GM18858 (cell line): ENCODE measurements at regions not wholly inside any gene's neighbourhood (a gene's known extent, or its start where the extent isn't known, plus 50 kb on each side); places are given as distances from the start of the nearest gene placed in this dataset.

Experiments used
- ATAC-seq: cut with Tn5 transposase; IDR thresholded peaks from one replicate; pipeline ENCODE4 v1.9.1; 2021; ENCODE audit not compliant: unreplicated experiment

DNA sequence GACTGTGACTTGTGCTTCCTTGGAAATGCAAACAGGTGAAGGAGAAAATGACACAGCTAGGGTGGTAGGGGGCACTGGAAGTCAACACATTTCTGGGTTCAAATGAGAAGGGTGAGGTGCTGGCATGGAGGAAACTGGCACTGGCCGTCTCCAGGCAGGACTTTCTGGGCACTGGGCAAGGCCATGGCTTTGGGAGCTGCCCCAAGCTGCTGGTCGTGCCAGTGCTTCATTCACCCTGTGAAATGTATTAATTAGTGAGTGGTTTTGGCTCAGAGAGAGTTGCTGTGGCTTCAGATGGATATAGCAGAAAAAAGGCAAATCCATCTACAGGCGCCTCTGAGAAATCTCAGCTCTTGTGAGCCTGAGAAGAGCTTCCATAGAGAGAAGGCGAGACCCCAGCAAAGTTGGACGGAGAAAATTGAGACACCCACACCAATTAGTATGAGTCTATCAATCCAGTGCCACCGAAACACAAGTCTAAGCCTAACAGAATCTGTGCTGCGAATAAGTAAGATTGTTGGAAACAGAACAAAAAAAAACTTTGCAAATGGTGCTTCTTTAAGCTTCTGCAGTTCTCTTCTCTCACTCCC is 202.1 kb upstream of the TNP1 start:
- ATAC-seq, result no peak

GRCh38 chr2:217060951-217061547 is 201.2 kb upstream of the TNP1 start:
- no peak for ATAC-seq

DNA sequence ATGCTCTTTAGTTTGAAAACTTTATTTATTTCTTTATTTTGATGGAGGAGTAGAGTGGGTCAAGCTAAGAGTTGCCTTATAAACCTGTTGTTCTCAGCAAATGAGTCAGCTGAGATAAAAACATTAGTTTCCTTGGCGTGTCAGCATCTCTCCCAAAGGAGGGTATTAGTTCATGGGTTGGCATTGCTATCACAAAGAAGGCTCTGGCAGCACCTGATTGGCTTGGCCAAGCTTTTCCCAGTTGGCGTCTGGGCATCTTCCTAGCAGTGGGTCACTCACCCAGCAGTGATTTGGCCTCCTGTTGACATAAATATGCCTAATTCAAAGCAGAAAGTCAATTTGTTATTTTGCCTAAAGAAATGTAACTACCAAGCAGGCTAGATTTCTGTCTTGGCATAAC is 200.7 kb upstream of the TNP1 start:
- ATAC-seq, result no peak

DNA sequence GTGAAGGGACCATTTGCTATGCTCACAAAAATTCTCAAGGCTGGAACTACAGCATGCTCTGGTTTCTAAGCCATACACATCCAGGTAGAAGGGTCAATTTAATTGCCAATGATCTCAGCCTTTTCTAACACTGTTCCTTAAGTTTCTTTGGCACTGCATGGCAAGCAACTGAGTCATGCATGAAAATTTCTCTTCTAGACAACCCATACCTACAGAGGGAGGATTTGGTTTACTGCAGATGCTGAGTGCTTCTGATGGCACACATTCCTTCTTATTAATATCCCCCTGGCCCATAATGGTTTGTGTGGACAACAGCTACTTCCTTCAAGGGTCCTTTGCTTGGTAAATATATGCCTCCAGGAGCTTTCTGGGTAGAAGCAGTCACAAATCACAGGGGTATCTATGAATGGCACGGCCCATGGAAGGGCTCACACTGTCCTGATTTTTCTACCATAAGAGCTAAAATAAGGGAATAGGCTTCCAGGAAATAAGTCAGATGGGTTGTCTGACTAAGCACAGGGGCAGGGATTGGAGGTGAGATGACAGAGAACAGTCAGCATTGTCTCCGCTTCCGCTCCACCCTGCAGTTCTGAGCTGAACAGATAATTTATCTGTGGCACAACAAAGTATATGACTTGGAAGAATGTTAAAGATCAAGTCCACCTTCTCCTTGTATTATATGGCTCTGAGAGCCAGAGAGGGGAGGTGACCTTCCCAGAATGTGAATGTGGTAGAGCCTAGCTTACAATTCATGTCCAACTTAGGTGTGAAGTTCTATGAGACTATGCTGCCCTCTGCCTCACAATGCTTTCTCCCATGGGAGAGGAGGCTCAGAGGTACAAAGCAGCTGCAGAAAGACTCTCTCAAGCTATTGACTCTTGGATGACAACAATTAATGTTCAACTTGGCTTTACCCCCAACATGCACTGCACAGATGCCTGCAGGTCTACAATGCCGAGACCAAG is 199.2 kb upstream of the TNP1 start:
- no peak for ATAC-seq

- no peak for ATAC-seq
These were observed 197.9 kb upstream of the TNP1 start for GRCh38 chr2:217057773-217058172.

DNA sequence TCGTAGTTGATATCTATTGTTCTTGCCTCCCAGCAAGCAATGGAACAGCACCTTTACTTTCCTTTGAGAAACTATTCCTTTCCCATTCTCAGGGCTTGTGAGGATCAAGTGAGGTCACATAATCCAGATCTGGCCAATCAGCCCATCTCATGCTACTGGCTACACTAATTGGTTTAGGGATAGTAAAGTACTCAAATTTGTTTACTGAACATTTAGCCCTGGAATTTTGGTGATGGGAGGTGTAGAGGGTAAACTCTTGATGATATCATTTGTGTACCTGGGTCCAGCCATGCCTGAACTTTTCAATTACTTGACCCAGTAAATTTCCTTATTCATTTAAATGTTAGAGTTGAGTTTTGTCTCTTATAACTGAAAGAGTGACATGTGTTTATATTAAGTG is 195.8 kb upstream of the TNP1 start:
- no peak for ATAC-seq

DNA sequence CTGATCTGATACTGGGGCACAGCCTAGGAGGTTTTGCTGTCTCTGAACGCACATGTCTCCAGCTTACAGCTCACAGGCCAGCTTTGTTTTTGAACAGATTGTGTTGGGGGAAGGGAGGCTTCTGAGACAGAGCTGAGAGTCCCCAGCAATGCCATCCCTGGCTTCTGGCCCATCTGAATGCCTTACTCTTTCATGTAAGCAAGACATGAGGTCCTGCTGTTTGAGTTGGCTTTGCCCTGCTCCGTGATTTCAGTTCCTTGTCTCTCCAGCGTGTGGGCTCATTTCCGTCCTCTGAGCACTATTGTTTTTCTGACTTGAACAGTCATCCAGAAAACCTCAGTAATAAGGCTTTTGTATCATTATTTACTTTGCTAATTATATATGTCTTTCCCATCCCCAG is 194.9 kb upstream of the TNP1 start:
- ATAC-seq, result no peak

DNA sequence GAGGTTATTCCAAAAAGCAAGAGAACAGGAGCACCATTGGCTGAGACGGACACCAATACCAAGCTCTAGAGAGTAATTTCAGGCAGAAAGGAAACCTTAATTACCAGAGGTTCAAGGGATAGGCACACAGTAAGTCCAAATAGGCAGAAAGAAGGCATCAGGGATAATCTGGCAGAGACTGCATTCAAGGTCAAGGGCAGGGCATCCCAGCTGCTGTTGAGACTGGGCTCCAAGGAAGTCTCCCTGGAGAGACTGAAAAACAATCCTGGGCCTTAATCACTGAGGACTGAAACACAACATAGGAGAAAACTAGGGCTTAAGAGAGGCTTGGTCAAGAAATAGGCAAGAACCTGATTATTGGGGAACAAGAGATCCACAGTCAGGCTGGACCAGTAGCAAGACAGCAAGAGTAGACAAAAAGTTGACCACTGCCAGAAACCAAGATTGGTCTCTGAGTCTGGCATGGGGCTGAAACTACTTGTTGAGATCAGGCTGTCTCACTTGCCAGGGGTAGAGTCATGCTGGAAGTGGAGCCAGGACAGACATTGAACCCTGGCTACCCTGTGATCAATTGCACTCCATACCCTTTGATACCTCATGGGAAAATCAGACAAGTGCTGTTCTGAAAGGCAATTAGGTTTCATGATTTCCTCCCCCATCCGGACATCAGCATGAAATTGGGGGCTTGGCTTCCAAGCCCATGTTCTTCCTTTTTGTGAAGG is 193.2 kb upstream of the TNP1 start:
- no peak for ATAC-seq

GRCh38 chr2:217051416-217051815 is 191.6 kb upstream of the TNP1 start:
- ATAC-seq, result no peak

DNA sequence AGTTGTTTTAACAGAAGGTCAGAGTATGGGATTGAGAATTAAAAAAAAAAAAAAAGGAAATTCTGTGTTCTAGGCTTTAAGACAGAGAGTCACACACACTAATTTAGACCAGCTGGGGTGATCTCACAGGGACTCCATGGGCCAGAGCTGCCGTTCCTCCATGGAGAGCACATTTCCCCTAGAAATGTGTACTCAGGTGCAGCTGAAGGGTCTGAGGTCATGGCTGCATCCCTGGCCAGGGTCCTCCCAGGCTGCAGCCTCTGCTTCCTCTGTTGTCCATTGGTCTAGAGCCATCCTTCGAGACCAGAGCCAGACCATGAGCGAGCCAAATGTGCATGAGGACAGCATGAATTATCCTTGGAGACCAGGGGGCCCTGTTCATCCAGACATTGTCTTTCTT is 190.1 kb upstream of the TNP1 start:
- no peak for ATAC-seq

DNA sequence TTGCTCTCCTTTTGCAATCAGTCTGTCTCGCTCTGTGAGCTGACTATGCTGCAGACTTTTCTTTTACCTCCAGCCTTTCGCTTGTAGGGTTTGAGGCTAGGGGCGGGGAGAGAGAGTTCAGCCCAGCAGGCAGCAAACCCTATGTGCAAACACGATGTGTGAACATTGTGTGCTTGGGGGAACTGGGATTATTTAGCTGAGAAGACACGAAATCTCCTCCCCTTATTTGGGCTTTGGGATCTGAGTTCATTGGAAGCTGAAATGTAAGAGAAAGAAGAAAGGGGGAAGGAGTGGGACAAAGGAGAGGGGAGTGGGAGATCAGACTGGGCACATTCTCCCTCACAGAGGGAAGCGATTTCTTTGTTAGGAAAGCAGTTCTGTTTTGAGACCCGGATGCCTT is 189.6 kb upstream of the TNP1 start:
- ATAC-seq, result no peak

DNA sequence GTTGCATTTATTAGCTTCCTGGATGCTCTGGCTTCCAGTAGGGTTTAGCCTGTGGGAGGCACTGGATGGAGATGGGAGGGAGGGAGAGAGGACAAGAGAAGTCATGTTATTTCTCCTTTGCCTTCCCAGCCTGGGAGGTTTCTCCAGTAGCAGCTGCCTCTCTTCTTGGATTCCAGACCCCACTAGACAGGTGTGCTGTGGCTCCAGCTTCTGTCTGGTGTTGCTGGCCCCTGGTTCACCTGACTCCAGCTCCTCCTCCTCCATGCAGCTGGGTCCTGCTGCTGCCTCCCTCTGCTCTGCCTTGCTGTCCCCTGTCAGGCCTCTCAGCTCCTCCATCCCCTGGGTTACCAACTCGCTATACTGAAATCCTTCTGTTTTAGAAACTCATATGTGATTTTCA is 188.9 kb upstream of the TNP1 start:
- ATAC-seq, result no peak

DNA sequence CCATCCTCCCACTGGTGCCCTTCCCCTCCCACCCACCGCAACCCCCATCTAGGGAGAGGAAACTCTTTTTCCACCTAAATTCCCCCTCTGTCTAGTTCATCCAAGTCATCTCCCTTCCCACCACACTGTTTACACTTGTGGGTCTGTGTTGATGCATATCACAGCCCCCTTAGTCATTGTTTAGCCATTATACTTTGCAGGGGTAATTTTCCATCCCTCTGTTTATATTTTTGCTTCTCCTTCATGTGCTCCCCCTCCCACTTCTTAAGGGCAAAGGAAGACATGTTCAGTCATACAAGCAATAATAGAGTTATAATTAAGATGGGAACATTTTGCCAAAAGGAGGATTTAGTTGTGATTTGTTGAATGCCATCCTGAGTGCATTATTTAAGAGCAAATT is 187.8 kb upstream of the TNP1 start:
- ATAC-seq, result no peak

DNA sequence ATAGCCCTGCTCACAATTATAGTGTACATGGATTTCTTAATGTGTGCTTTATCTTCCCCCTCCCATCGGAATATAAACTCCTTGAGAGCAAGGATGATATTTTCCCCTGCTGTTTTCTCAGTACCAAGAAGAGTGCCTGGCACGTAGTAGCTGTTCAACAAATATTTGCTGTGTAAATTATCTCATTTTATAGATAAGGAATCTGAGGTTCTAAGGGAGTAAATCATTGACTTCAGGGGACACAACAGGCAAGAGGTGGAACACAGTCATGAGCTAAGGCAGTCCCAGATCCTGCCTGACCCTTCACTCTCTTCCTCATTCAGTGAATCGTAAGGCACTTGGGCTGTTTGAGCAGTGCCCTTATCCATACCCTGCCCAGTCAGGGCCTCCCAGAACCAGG is 187.3 kb upstream of the TNP1 start:
- no peak for ATAC-seq

GRCh38 chr2:217045700-217046475 is 186.0 kb upstream of the TNP1 start:
- ATAC-seq, result no peak

DNA sequence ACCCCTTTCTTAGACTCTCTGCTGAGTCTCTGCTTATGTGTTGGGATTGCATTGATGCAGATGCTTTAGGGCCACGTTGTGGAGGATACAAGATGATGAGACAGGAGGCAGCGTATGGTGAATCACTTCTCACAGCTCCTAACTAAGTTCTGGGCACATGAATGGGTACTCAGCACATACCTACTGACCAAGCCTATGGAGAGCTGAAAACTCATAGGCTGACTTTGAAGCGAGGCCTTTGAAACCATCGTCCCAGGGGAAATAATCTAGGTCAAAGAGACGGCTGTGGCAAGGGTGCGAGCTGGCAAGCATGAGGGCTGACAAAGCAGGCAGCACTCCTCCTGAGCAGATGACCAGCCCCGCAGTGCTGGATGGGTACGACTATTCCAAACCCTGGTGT is 180.2 kb upstream of the TNP1 start:
- ATAC-seq, result no peak

DNA sequence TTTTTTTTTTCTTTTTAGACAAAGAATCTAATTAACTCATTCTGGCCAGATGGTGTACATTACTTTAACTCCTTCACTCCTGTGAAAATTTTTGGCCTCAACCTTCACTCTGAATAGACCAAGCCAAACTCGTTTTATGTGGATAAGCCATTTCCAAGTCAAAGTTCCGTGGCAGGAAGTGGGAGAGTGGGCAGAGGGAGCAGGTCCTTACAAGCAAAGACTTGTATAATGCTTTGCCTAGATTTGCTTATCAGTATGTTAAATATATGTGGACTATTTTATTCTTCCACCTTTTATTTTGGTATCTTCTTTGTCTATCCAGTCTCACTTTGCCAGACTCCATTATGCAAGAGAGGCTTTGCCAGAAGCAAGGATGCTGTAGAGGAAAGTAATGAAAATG is 178.1 kb upstream of the TNP1 start:
- no peak for ATAC-seq

DNA sequence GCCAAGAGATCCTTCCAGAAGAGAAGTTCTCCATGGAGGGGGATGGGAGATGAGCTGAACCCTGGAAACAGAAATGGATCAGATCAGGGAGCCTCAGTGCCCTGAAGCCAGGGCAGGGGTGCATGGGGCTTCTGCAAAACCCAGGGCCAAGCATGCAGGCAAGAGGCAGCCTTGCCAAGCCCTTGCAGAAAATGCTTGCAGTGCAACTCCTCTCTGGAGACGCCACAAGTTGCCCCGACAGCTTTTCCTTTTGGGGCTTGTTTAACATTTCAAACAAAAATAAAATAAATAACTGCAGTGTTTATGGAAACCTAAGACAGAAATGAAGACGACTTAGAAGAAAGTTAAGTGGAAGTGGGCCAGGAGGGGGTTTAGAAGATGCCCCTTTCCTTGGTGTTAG is 177.5 kb upstream of the TNP1 start:
- ATAC-seq, result no peak

DNA sequence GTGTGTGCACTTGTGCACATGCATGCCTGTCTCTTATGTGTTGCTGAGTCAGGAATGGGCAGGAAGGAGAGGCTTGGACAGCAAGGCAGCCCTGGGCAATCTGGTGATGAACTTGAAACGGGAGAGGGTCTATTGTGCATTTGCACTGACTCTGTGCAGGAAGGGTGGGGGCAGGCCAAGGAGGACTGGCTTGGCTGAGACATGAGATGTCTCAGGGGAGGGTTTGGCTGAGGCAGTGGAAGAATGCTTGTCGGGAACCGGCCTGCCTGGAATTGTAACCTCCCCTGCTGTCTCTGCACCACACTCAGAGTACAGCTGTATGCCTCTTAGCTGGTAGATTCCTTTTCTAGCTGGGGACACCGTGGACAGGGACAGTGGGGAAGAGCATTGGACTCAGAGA is 176.1 kb upstream of the TNP1 start:
- no peak for ATAC-seq

DNA sequence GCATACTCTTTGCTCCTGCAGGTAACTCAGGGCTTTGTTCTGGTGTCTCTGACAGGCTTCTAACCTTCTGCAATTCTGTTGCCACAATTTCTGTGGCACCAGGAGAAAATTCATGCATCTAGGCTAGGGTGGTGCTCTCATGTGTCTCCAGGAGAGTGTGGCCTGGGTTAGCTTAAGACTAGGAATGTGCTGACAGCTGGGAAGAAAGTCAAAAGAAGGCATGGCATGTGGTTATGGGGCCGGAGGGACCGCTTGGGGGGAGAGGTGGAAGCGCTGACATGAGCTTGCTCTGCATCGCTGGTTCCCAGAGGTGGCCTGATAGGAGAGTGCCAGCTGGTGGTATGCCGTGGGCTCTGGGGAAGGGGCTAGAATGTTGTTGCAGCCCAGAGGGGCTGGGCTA is 173.3 kb upstream of the TNP1 start:
- ATAC-seq, result no peak

DNA sequence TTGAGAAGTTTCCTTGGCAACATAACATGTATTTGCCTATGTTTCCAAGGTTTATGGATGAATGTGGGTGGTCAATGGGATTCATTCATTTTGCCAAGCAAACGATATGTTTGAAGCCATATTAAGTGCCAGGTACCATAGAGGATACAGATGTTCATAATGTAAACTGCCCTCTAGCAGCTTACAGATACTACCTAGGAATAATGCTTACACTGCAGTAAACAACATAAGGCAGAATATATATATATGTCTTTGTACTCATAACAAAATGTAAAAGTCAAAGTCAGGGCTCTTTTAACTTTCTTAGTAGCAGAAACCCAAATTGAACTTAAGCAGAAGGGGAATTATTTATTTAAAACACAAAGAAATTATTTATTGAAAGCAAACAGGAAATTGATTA is 171.6 kb upstream of the TNP1 start:
- no peak for ATAC-seq
